Suprapubic skin (tissue), 4 donors: ENCODE measurements at regions not wholly inside any gene's neighbourhood (a gene's known extent, or its start where the extent isn't known, plus 50 kb on each side); places are given as distances from the start of the nearest gene placed in this dataset.

Experiments used
- POLR2A ChIP-seq, 2 donors: fragments of 450-650 bp; IDR thresholded peaks; one replicate each; pipeline ENCODE4 v1.6.1; 2017; ENCODE audit warnings: antibody characterized with exemption in 2 of 2, mild to moderate bottlenecking in 2 of 2, moderate library complexity in 2 of 2
- POLR2AphosphoS5 ChIP-seq, 3 donors: sonication (generic); formaldehyde crosslinking; IDR thresholded peaks; one replicate each; pipeline ENCODE4 v1.6.1; 2017; ENCODE audit warnings: antibody characterized with exemption in 3 of 3
- TF ChIP-seq, protein P1 (sequence below), 2 donors: fragments of 200-600 bp in 1 of 2; fragments of 450-650 bp in 1 of 2; sonication (generic) in 1 of 2; IDR thresholded peaks; one replicate each; pipeline ENCODE4 v1.5.1; 2016 to 2019; ENCODE audit warnings: antibody characterized with exemption in 2 of 2, mild to moderate bottlenecking in 1 of 2, moderate library complexity in 1 of 2

DNA sequence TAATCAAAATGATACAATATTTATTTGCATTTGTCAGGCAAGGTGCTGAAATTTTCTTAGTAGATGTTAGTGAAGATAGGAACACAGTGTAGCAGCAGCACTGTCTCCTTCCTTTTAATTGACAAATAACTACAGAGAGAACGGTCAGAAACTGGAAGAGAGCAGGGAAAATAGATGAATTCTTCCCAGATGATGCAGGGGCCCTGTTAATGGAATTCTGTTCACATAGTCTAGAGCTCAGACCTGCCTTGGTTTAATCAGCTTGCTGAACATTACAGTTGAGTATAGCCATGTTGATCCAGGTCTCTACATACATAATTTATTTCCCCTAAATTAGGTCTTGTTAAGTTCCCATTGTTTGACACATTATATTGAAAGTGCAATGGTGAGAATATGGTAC lies 127.4 kb downstream of the SLC17A6 start:
- no peak for TF ChIP-seq POLR2AphosphoS5 (IDR thresholded peaks at IDR 0.05)
- TF ChIP-seq, protein P1, sequence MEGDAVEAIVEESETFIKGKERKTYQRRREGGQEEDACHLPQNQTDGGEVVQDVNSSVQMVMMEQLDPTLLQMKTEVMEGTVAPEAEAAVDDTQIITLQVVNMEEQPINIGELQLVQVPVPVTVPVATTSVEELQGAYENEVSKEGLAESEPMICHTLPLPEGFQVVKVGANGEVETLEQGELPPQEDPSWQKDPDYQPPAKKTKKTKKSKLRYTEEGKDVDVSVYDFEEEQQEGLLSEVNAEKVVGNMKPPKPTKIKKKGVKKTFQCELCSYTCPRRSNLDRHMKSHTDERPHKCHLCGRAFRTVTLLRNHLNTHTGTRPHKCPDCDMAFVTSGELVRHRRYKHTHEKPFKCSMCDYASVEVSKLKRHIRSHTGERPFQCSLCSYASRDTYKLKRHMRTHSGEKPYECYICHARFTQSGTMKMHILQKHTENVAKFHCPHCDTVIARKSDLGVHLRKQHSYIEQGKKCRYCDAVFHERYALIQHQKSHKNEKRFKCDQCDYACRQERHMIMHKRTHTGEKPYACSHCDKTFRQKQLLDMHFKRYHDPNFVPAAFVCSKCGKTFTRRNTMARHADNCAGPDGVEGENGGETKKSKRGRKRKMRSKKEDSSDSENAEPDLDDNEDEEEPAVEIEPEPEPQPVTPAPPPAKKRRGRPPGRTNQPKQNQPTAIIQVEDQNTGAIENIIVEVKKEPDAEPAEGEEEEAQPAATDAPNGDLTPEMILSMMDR (IDR thresholded peaks at IDR 0.05), result no peak
- TF ChIP-seq POLR2A (IDR thresholded peaks at IDR 0.05), result no peak
